Stimulated activated CD8-positive, alpha-beta memory T cell treated with anti-CD3 and anti-CD28 coated beads, Interleukin-4, amount 100 ng/mL, for 24 hours (primary cell): ENCODE measurements at regions not wholly inside any gene's neighbourhood (a gene's known extent, or its start where the extent isn't known, plus 50 kb on each side); places are given as distances from the start of the nearest gene placed in this dataset.

ENCODE experiments used
- DNase-seq: peaks from one replicate; pipeline ENCODE4 v3.0.0-alpha.2; 2020; ENCODE audit warnings: low read depth

DNA sequence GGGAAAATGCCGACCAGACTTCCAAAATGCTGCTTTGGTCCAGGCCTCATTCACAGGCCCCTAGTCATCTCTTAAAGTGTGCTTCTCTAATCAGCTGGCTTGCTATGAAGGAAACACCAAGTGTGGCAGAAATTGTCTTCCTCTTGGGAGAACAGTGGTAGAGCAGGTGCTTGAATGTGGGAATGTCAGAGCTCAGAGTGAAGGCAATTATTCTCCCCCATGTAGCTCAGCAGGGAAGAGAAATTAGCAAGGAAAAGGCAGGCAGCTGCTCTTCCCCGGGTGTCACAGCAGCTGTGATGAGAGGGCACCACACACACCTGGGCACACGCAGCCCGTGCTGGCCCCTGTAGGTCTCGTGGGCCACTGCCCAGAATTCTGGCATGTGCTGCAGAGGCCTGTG, 358.5 kb downstream of the WDR72 start:
- no peak for DNase-seq

DNA sequence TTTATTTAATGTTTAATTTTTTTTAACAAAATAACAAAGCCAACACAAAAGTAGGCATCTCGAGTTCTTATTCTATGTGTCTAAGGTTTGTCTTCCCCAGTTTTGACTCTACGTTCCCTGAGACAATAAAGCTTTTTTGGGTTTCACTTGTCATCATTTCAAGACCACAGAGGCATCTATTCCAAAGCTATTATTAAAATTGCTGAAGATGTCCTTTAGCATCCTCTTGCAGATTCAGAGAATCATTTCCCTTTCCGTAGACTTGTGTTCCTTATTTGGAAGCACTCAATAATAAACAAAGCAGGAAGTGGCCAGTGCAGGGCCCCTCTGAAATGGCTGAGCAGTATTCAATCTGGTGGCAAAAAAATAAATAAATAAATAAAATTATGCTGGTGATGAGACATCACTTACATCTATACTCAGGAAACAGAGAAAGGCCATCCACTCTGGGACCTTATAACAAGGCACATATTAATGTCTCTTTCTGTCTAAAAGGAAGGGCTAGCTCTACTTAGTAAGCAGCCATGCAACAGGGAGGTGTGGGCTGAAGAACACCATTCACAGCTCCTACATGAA, 362.3 kb downstream of the WDR72 start:
- no peak for DNase-seq

DNA sequence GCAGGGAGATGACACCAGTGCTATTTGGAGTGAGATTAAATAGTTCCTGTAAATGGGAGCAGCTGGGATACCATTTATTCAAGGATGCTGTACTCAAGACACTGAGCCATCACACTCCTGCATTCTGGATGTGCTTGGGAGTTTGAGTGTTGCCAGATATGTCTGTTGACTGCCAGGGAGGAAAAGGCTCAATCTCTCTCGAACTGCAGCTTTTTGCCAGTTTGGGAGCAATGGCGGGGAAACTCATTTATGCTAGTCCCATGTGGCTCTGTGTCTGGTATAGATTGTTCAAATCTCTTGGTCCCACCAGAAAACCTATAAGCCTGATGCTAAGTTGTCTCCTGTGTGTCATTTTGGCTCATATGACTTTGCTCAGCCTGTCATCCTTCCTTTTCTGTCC, 363.6 kb downstream of the WDR72 start:
- no peak for DNase-seq

DNA sequence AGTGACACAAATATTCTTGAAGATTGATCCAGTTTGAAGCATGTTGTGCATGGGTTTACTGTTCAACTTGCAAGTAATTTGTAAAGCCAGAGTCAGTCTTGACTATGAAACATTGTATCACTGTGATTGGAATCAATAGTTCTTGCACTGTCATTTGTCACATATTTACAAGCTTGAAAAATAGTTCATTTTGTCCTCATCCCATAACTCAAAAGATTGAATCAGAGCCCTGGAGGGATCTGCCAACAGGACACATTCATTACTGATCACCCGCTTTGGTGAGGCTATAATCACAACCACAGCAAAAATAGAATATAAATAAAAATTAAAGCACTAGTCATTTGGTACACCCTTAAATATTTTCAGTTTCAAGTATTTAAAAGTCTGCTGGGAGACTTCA, 368.9 kb downstream of the WDR72 start:
- no peak for DNase-seq

DNA sequence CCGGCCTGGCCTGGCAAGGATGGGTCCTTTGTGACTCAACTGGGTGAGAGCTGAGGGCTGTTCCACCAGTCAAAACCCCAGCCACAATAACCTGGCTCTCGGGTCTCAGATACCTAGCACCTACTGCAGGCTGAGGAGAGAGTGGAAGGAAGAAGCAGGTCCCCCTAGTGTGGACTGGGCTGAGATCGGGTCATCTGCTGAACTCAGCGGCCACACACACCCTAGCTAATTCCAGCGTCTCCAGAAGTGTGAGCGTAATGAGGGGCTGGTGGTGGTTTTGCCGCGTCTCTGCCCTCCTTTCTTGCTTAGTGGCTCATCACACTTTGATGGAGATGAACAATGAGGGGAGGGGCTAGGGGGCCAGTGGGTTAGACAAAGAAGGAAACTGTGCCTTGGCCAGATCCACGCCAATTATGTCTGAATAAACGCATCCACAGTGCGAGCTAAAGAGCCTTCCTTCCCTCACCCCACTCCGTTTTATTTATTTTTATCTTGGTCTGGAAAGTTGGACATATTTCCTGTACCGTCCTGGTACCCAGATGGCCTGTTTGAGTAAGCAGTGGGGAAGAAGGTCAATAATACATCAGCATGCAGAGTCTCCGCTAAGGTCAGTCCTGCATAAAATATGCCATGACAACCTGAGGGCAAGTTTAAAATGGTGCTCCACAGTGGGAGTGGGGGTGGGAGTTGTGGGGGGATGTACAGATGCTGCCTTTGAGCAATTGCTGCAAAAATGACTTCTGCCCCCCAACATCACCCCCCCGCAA, 370.0 kb downstream of the WDR72 start:
- DNase-seq: no peak

DNA sequence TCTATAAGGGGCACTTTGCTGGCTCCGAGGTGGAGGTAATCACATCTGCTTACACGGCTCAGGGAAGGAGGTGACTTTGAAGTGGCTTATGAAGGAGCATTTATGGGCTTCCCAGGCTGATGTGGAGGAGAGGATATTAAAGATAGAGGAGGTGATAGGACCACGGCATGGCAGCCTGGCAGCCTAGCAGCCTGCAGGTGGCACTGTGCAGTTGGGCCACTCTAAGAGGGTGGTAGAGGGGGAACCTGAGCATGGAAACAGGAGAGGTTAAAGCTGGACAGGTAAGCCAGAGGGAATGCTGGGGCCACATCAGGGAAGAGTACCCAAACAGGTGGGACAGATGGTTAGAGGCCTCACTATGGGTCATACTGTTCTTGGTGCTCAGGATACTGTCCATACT, 375.0 kb downstream of the WDR72 start:
- DNase-seq: no peak

DNA sequence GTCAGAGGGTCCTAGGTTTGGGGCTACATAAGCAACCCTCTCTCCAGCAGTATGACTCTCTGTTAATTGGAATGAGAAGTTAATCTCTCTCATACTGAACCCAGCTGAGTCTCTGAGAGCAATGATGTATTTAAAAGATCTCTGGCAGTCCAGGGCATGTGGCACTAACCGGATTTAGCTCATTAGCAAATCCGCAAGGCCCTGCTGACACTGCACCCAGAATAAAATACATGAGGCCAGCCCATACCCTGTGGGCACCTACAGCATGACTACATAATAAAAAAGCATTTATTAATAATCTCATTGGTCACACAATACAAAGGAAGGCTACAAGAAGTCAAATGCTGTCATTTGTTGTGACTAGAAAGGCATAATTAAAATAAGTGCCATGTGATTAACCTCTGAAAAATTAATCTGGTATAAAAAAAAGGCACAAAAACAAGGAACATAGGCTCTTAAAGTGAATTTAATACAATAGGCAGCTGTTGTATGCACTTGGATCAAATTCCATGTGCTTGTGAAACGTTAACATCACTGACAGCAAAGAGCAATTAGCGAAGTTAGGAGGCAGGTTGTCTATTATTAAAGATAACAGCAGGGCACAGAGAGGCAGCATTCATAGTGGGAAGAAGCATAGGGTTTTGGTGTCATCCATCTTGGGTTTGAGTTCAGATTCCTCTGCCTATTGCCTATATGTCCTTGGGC, 381.2 kb downstream of the WDR72 start:
- DNase-seq: no peak

DNA sequence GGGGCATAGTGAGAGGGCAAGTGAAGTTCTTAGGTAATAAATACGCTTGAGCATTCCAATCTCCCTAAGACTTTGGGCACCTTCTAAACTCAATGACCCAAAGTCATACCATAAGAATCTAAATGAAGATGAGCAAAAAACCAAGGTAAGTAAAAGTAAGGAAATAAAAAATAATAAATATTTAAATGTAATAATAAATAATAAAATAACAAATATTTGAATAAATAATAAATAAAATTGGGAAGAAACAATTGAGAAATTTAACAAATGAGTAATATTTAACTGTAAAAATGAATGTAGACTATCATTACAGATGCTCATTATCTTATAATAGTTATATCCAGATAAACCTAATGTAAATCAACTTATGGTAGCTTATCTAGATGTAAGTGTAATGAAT, 391.7 kb downstream of the WDR72 start:
- no peak for DNase-seq

DNA sequence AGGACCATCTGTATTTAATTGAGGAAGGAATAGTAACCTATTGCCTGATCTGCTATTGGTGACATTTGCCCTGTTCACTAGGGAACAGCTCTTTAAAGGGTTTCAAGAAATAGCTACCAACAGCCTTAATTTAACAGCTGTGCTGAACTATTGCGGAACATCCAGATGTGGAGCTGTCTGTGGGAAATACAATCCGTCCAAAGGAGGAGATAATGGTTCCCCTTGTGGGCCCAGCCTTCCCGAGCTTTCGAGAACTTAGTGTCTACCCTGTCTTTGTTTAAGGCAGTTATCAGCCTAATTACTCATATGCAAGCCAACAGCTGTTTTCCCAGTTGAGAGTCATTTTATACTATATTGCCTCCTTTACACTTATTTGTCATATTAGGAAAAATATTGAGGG, 398.6 kb downstream of the WDR72 start:
- no peak for DNase-seq

DNA sequence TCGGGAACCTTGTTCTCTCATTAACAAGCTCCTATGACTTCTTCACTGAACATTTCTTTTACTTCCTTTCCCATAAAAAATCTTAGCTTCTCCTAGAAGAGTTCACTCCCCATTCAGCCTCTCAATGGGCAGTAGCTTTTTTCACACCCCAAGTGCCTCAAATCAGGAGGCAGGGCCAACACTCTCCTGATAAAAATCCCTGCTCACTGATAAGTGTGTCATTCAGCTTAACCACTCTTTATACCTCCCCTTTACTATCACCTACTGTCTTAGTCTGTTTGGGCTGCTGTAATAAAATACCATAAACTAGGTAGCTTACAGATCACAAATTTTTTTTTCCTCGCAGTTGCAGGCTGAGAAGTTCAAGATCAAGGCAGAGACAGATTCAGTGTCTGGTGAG, 400.4 kb downstream of the WDR72 start:
- no peak for DNase-seq

DNA sequence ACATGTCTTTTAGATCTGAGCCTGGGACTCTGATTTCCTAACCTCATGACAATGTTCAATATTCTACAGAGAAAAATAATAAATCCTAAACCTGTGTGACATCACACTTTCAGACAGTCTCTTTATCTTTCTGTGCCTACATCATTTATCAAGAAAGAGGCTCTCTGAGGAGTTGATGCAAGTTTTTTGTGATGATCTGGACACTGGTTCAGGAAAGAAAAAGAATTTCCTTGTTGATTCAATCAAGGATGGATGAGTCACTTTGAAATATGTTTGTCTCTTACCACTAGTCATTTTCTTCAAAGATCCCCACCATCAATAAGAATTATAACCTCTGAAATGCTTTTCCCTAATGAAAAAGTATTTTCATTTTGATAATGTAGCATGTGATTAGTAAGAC, 404.6 kb downstream of the WDR72 start:
- DNase-seq: no peak

DNA sequence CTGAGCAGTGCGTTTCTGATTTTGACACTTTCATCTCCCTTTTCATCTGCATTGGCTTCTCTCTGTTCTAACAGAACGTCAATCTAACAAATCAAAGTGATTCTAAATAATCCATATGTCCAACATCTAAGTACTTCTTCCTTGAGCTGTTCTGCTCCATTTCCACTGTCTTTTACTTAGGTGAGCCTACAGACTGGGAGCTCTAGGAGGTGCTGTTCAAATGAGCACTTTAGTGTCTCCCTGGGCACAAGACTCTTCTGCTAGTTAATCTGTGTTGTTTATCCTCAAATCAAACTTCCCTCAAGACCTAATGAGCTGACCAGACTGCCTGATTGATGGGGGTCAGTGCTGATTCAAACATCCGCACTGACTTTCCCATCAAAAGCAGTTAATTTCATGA, 408.1 kb downstream of the WDR72 start:
- DNase-seq: no peak

DNA sequence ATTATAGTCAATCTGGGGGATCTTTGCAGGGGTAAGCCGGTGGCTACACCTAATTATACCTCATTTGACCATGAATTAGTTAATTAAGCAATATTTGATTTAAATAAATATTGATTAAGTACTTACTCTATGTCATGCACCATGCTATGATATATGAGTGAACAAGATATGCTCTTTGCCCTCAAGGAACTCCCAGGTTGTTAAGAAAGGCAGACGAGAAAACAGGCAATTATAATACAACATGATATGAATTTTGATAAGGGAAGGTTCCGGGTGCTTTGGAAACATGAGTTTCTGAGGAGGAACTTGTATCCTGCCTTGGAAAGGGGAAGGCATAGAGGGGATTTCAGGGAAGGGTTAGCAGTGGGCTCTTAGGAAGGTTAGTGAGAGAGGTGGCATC, 412.9 kb downstream of the WDR72 start:
- DNase-seq: no peak

DNA sequence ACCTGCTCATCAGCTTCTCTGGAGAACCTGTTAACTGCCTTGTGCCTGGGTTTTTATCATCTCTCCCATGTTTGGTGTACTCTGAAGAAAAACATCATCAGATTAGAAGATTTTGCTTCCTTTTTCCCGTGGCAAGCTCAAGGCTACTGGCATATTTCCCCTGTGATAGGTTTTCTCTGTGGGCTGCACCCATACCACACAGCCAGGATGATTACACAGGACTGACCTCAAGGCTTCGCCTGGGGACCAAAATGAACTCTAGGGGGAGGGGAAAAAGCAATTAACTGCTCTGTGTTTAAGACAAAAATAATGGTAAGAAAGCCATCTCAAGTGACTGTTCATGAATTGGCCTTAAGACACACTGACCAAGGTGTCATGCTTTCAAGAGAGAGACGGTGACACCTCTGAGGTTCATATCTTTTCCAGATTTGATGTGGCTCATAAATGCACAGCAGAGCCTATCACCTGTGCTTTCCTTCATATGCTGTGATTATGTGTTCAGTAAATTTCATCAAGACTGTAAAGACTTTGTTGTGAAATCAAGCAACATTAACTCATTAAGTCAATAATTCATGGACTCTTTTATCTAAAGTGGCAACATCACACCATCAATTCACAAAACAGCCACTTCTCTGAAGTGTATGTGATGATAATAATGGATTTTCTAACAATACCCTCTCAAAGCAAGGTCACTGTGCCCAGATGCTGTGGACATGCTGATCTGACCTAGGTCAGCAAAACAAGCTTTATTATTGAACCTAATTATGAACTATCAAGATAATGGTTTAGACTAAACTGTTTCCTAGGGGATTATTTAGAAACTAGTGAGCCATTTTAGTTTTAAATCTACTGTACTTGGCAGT, 427.9 kb downstream of the WDR72 start:
- no peak for DNase-seq

DNA sequence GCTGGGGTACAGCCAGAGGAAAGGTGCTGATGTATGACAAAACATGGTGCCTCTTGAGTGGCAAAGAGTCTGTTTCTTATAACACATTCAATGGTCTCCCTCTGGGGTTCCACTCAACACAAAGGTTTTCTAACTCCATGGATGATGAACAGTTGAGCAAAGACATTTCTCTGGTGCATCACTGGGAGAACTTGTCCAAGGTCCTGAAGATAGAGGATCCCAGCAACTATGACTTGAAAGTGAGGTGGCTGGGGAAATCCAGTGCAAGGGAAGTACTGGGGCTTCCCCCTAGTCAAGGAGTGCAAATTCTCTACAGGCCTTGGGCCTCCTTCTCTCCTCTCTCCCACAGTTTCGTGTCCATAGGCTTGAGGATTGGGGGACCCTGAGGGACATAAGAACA, 431.1 kb downstream of the WDR72 start:
- no peak for DNase-seq

DNA sequence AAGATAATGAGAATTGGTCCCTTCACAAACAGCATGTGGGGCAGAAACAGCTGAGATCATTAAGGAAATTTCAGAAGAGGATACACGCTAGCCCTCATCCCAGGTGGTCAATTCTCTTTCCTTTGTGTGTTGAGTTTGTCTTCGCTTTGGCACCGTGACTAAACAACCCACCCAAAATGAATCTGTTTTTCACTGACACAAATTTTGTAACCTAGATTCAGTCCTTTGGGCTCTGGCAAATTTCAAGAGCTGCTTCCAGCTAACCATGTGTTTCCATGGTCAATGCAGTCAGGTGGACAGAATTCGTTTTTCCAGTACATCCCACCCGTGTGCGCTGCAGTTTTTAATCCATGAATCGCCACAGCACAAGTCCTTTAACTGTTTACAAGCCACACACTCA, 435.4 kb downstream of the WDR72 start:
- no peak for DNase-seq

DNA sequence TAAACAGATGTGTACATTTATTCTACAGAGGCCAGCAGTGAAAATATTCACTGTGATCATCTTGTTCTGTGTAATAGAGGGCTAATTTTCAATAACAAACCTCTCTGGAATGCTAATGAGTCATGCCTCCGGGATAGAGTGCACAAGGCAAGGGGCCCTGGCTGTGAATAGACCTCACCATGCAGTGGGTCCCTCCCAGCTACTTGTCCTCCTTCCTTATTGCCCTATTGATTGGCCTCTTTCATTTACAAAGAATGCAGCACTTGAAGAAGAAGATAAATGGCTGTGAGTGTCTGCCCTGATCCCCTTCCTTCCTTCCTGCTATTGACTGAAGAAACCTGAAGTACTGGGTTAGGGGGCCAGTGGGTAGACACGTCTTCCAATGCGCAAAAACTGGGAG, 436.3 kb downstream of the WDR72 start:
- DNase-seq: no peak

DNA sequence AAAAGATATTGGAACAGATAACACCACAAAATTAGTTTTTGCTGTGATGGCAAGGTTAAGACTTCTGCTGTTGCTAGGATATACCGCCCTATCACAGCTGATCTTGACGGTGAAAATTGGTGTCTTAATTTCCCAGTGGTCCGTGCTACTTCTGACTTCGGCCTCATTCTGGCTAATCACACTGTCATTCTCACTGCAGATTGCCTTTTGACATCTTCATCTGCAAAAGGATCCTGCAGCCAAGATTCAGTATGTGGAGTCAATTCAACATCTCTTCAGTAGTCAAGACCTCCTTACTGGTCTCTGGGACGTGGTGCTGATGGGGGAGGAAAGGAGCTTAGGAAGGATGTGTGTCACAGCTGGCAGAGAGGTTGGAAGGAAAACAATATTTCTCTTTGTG, 438.6 kb downstream of the WDR72 start:
- DNase-seq: no peak

DNA sequence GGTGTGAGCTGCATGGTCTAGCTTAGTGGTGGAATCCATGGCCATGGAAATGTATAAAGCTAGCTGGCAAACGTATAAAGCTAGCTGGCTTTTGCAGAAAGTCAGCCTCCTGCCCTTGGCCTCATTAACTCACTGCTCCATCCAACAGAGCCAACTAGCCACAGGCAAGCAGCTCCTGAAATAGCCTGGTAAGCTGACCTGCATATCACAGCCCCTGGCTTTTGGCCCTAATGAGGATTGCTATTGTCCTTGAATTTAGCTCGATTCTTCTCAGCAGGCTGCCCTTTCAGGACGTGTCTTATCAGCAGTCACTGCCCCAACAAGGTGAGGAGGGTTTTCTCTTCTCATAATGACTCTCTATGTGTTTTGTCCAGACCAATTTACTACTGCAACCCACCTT, 446.8 kb downstream of the WDR72 start:
- no peak for DNase-seq

DNA sequence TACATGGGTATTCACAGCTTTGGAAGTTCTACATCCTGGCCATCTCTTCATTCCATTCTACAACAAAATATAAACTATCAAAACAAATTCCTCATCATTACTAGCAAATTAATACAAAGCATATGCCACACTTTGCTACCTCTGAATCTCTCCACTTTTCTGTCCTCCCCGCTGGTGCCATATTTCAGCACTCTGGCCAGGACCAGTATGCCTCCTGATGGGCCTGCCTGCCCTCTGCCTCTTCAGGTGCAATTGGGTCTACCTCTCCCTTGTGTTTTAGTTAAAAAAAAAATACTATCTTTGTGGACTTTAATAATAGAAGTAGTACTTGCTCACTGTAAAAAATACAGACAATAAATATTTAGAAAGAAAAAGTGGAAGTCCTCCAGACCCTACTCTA, 448.8 kb downstream of the WDR72 start:
- no peak for DNase-seq

DNA sequence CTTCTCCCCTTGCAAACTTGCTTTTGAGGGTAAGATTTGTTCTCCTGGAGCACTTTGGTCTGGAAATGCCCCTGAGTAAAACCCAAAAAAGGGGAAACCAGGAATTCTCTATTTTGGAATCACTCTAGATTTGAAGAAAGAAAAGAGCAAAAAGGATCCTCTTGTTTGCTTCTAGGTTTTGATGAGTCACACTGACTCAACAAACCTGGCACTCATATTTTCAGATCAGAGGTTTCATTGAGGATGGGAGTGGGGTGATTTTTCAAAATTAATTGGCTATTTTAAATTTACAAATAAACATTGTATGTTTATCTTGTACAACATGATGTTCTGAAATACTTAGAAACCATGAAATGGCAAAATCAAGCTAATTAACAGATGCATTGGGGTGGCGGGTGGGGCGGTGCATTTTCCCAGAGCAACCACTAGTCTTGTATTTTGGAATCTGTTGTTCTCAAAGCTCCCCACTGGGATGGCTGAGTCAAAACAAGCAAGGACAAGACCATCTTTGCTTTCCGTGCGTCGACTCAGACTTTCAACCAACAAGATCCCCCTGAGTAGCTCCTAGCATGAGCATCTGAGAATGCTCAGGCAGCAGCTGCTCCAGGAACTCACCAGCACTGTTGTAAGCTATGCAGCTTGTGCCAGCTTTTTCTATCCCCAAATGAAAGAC, 451.4 kb downstream of the WDR72 start:
- DNase-seq: no peak

DNA sequence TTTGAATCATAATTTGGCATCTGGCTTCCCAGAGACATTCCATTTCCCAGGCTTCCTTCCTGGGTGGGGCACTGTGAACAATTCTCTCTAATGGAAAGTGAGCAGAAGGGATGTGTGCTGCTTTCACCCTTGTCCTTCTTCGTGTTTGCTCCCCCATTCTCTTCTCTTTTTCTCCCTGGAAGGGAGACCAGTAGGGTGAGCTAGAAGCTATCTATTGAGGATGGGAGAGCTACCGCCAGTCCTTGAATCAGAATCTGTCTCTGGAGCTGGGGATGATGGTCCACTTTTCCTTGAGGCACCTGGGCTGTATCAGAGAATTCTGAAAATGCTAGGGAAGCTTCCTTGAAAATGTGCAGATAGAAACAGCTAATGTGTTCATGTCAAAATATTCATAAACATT, 453.9 kb downstream of the WDR72 start:
- DNase-seq: no peak
